GM12878 (cell line): ENCODE measurements at regions not wholly inside any gene's neighbourhood (a gene's known extent, or its start where the extent isn't known, plus 50 kb on each side); places are given as distances from the start of the nearest gene placed in this dataset.

Experiments
- ATAC-seq: fragments of 200-7000 bp; cut with Tn5 transposase; 3 replicates; pipeline ENCODE4 v1.9.1; 2020; ENCODE audit warnings: mild to moderate bottlenecking, moderate library complexity
- BruUV-seq: library from RNA; stranded (reverse); fragments of 400-500 nt; replicated peaks from 2 replicates; lab custom pipeline; 2021; lab: Mats Ljungman, UMichigan
- CTCF ChIA-PET: fragments of 300-600 bp; sonication (Branson Sonifier 250); formaldehyde crosslinking; extraction: SDS; loops from one replicate; lab custom pipeline; 2021; ENCODE audit warnings: inconsistent platforms; lab: Yijun Ruan, JAX
- POLR2A ChIA-PET: fragments of 350-600 bp; formaldehyde crosslinking; extraction: SDS; loops from one replicate; lab custom pipeline; 2021; ENCODE audit warnings: inconsistent platforms; lab: Charles Lee
- RAD21 ChIA-PET: fragments of 300-600 bp; sonication (Branson Sonifier 250); formaldehyde crosslinking; loops from one replicate; lab custom pipeline; 2023; ENCODE audit warnings: antibody characterized with exemption; ENCODE audit not compliant: unreplicated experiment; lab: Charles Lee
- SMC1A ChIA-PET: fragments of 300-600 bp; sonication (Branson Sonifier 250); formaldehyde crosslinking; loops from one replicate; lab custom pipeline; 2023; ENCODE audit not compliant: unreplicated experiment, uncharacterized antibody; lab: Charles Lee
- DNase-seq: peaks from one replicate; pipeline ENCODE4 v3.0.0-alpha.2; 2011; ENCODE audit warnings: low read depth, low spot score
- FAIRE-seq: peaks from 3 replicates; lab custom pipeline; 2011; peaks lifted over from hg19 to GRCh38; lab: Jason Lieb, UNC
- H2AFZ ChIP-seq: 2 replicates; pipeline ENCODE4 v1.6.0; 2011; ENCODE audit warnings: low read depth, low read length, control low read depth; ENCODE audit not compliant: control insufficient read depth
- H3K27ac ChIP-seq: 2 replicates; pipeline ENCODE4 v1.5.1; 2011; ENCODE audit warnings: control low read depth; ENCODE audit not compliant: control insufficient read depth, insufficient read depth
- H3K27me3 ChIP-seq, 2 experiments: replicated peaks in 1 of 2; 2 replicates each; pipeline versions ENCODE4 v1.6.0 to v1.6.1; 2011; ENCODE audit warnings: low read length in 1 of 2; ENCODE audit not compliant: control insufficient read depth in 2 of 2, insufficient read depth in 2 of 2
- H3K36me3 ChIP-seq, 2 experiments: 2 replicates each; pipeline ENCODE4 v1.5.1; 2011; ENCODE audit warnings: low read length in 1 of 2; ENCODE audit not compliant: control insufficient read depth in 2 of 2, insufficient read depth in 2 of 2
- H3K4me1 ChIP-seq: 2 replicates; pipeline ENCODE4 v1.6.1; 2011; ENCODE audit warnings: mild to moderate bottlenecking, low read length, moderate library complexity, mixed read lengths; ENCODE audit not compliant: control insufficient read depth, insufficient read depth
- H3K4me2 ChIP-seq: 2 replicates; pipeline ENCODE4 v1.6.0; 2011; ENCODE audit warnings: control low read depth; ENCODE audit not compliant: control insufficient read depth, insufficient read depth
- H3K4me3 ChIP-seq: fragments of 200-600 bp; sonication (generic); 2 replicates; pipeline ENCODE4 v1.5.1; 2016
- H3K79me2 ChIP-seq: 2 replicates; pipeline ENCODE4 v1.6.0; 2011; ENCODE audit warnings: low read length; ENCODE audit not compliant: control insufficient read depth, insufficient read depth
- H3K9ac ChIP-seq: 2 replicates; pipeline ENCODE4 v1.8.0; 2011; ENCODE audit warnings: low read length, control low read depth, mixed read lengths; ENCODE audit not compliant: control insufficient read depth, insufficient read depth
- H3K9me3 ChIP-seq: replicated peaks from 3 replicates; pipeline ENCODE4 v1.5.1; 2011; ENCODE audit warnings: mild to moderate bottlenecking, low read length; ENCODE audit not compliant: control insufficient read depth, insufficient read depth
- H4K20me1 ChIP-seq: 2 replicates; pipeline ENCODE4 v1.6.0; 2011; ENCODE audit not compliant: control insufficient read depth, insufficient read depth
- BHLHE40 ChIP-seq, 2 experiments: fragments of 450-650 bp in 1 of 2; IDR thresholded peaks; 2 replicates each; pipeline ENCODE4 v1.6.1; 2011 to 2017; ENCODE audit warnings: low read depth in 2 of 2, borderline replicate concordance in 1 of 2, improper control_type of control experiment in 1 of 2, low read length in 1 of 2, mild to moderate bottlenecking in 1 of 2
- BMI1 ChIP-seq: fragments of 450-650 bp; IDR thresholded peaks from 2 replicates; pipeline ENCODE4 v1.6.1; 2016; ENCODE audit warnings: mild to moderate bottlenecking, moderate library complexity, borderline replicate concordance
- CBFB ChIP-seq: IDR thresholded peaks from 2 replicates; pipeline ENCODE4 v1.6.1; 2016; ENCODE audit warnings: antibody characterized with exemption, low read depth
- CBX5 ChIP-seq: sonication (generic); IDR thresholded peaks from 2 replicates; pipeline ENCODE4 v1.6.1; 2016; ENCODE audit warnings: low read depth, moderate library complexity, mild to moderate bottlenecking, inconsistent platforms
- DPF2 ChIP-seq: fragments of 450-650 bp; IDR thresholded peaks from 2 replicates; pipeline ENCODE4 v1.6.1; 2017; ENCODE audit warnings: mild to moderate bottlenecking
- EZH2 ChIP-seq: IDR thresholded peaks from 2 replicates; pipeline ENCODE4 v1.6.1; 2012; ENCODE audit warnings: low read depth, mild to moderate bottlenecking, control low read depth, inconsistent platforms, low read length, borderline replicate concordance; ENCODE audit not compliant: control insufficient read depth
- RAD21 ChIP-seq: IDR thresholded peaks from 2 replicates; pipeline ENCODE4 v1.6.1; 2011; ENCODE audit warnings: mild to moderate bottlenecking, low read depth, low read length, moderate library complexity; ENCODE audit not compliant: insufficient read depth
- SRF ChIP-seq, 2 experiments: IDR thresholded peaks; 2 replicates each; pipeline ENCODE4 v1.6.1; 2011; ENCODE audit warnings: low read depth in 2 of 2, low read length in 2 of 2, mild to moderate bottlenecking in 1 of 2, moderate library complexity in 1 of 2
- SUZ12 ChIP-seq: fragments of 200-600 bp; sonication (generic); IDR thresholded peaks from one replicate; pipeline ENCODE4 v1.6.1; 2018; ENCODE audit warnings: antibody characterized with exemption, mild to moderate bottlenecking; ENCODE audit not compliant: unreplicated experiment
- YY1 ChIP-seq: IDR thresholded peaks from 2 replicates; pipeline ENCODE4 v1.6.1; 2011; ENCODE audit warnings: low read depth, mild to moderate bottlenecking, low read length
- ZNF274 ChIP-seq: IDR thresholded peaks from one replicate; pipeline ENCODE4 v1.8.0; 2011; ENCODE audit not compliant: insufficient read length, insufficient read depth
- ZNF384 ChIP-seq: IDR thresholded peaks from 2 replicates; pipeline ENCODE4 v1.6.1; 2012; ENCODE audit warnings: low read depth, mild to moderate bottlenecking, low read length, improper control_type of control experiment, borderline replicate concordance
- WGBS: methylation state at CpG from one replicate; pipeline ENCODE4 v1.1.6; 2016; ENCODE audit warnings: low lambda C conversion rate; ENCODE audit not compliant: insufficient replicate concordance, insufficient coverage; ENCODE audit errors: missing lambda C conversion rate; 5-methylcytosine and 5-hydroxymethylcytosine counted together
- in situ Hi-C: fragments of 300-500 bp; cut with MboI; formaldehyde crosslinking; loops from 9 replicates; pipeline ENCODE4 v1.14.3; 2018; ENCODE audit warnings: mixed read lengths
- intact Hi-C: fragments of 100-400 bp; cut with micrococcal nuclease; formaldehyde crosslinking; loops from one replicate; pipeline ENCODE4 v1.14.2; 2022; ENCODE audit not compliant: unreplicated experiment
- TF ChIP-seq, protein P1 (sequence below): IDR thresholded peaks from 2 replicates; pipeline ENCODE4 v1.6.1; 2012; ENCODE audit warnings: low read depth, low read length, improper control_type of control experiment
- TF ChIP-seq, protein P2 (sequence below): fragments of 450-650 bp; IDR thresholded peaks from 2 replicates; pipeline ENCODE4 v1.6.1; 2017; ENCODE audit warnings: borderline replicate concordance

- H4K20me1 ChIP-seq, result no peaks in the 10 kb centered on the region
- no peak overlapping the region for H2AFZ ChIP-seq
- H3K4me1 ChIP-seq, result no peaks in the 10 kb centered on the region
- RAD21 ChIA-PET, result no interaction called here
- H3K4me3 ChIP-seq, result no peak overlapping the region
- TF ChIP-seq ZNF384, result no peak
- no peak for TF ChIP-seq ZNF274
- TF ChIP-seq, protein P1, sequence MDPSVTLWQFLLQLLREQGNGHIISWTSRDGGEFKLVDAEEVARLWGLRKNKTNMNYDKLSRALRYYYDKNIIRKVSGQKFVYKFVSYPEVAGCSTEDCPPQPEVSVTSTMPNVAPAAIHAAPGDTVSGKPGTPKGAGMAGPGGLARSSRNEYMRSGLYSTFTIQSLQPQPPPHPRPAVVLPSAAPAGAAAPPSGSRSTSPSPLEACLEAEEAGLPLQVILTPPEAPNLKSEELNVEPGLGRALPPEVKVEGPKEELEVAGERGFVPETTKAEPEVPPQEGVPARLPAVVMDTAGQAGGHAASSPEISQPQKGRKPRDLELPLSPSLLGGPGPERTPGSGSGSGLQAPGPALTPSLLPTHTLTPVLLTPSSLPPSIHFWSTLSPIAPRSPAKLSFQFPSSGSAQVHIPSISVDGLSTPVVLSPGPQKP, result no peak
- TF ChIP-seq RAD21, result no peak
- TF ChIP-seq, protein P2, sequence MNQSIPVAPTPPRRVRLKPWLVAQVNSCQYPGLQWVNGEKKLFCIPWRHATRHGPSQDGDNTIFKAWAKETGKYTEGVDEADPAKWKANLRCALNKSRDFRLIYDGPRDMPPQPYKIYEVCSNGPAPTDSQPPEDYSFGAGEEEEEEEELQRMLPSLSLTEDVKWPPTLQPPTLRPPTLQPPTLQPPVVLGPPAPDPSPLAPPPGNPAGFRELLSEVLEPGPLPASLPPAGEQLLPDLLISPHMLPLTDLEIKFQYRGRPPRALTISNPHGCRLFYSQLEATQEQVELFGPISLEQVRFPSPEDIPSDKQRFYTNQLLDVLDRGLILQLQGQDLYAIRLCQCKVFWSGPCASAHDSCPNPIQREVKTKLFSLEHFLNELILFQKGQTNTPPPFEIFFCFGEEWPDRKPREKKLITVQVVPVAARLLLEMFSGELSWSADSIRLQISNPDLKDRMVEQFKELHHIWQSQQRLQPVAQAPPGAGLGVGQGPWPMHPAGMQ, result no peak
- no peak for TF ChIP-seq SUZ12
- no peak for TF ChIP-seq CBX5
- no peak for TF ChIP-seq YY1
- no peak for TF ChIP-seq CBFB
- no peak for TF ChIP-seq EZH2
- no peak for TF ChIP-seq BMI1
- no peak for TF ChIP-seq BHLHE40 (IDR thresholded peaks at IDR 0.05; ENCODE audit: borderline replicate concordance in 1 of 2, low read depth in 2 of 2, low read length in 1 of 2)
- no peak for TF ChIP-seq DPF2
- TF ChIP-seq SRF (IDR thresholded peaks at IDR 0.05; ENCODE audit: low read depth in 2 of 2, low read length in 2 of 2), result no peak
- H3K36me3 ChIP-seq, result no peaks in the 10 kb centered on the region
- no peak overlapping the region for H3K4me2 ChIP-seq
- H3K9ac ChIP-seq, result no peak overlapping the region
- ATAC-seq, result no peak
- H3K27me3 ChIP-seq, result no peaks in the 10 kb centered on the region
- no peaks in the 10 kb centered on the region for H3K9me3 ChIP-seq
- no peak for FAIRE-seq
- SMC1A ChIA-PET, result no interaction called here
- no TSS peak for BruUV-seq
- no peak overlapping the region for H3K27ac ChIP-seq
- 48% methylated on average over 11 of the region's 11 CpGs for WGBS
- DNase-seq, result no peak
- H3K79me2 ChIP-seq, result no peaks in the 10 kb centered on the region
- in situ Hi-C loops (no loop called here), intact Hi-C loops (no loop called here)
- CTCF ChIA-PET, result no interaction called here
- POLR2A ChIA-PET, result no interaction called here
These were observed 236.0 kb downstream of the GLRX3 start for GRCh38 chr10:130372222-130372621.
